Neuron (in vitro differentiated cells): ENCODE measurements at regions not wholly inside any gene's neighbourhood (a gene's known extent, or its start where the extent isn't known, plus 50 kb on each side); places are given as distances from the start of the nearest gene placed in this dataset.

Source experiments
- H2AFZ ChIP-seq: one replicate; pipeline ENCODE4 v1.6.1; 2013; ENCODE audit warnings: low read depth, mild to moderate bottlenecking, inconsistent platforms, low read length, moderate library complexity
- H3K27me3 ChIP-seq: one replicate; pipeline ENCODE4 v1.6.1; 2013; ENCODE audit warnings: low read length; ENCODE audit not compliant: insufficient read depth
- H3K36me3 ChIP-seq: one replicate; pipeline ENCODE4 v1.6.1; 2013; ENCODE audit warnings: low read length; ENCODE audit not compliant: insufficient read depth
- H3K4me1 ChIP-seq: one replicate; pipeline ENCODE4 v1.6.1; 2013; ENCODE audit warnings: low read length; ENCODE audit not compliant: insufficient read depth
- H3K4me3 ChIP-seq: 2 replicates; pipeline ENCODE4 v1.5.1; 2013; ENCODE audit warnings: mild to moderate bottlenecking, low read length, moderate library complexity
- H3K9me3 ChIP-seq: one replicate; pipeline ENCODE4 v1.6.1; 2013; ENCODE audit warnings: low read length

DNA sequence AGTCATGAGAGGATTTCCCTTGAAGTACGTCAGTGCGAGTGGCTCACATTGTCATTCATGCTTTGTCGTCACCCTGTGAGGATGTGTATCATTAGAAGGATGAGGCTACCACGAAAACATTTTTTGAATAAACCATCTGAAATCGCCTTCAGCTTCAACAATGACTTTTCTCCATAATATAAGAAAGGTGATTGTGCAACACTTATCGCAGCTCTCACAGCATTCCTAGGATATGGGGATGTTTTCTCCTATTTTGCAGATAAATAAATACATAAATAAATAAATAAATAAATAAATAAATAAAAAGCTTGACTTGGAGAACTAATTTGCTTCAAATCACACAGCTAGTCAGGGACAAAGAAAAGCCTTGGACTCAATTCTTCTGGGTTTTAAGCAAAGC, 326.5 kb downstream of the FOXA2 start:
- H3K27me3 ChIP-seq = no peaks in the 10 kb centered on the region
- H3K4me1 ChIP-seq = no peaks in the 10 kb centered on the region
- no peak overlapping the region for H2AFZ ChIP-seq
- H3K9me3 ChIP-seq = no peaks in the 10 kb centered on the region
- H3K36me3 ChIP-seq = no peaks in the 10 kb centered on the region
- H3K4me3 ChIP-seq = no peak overlapping the region

DNA sequence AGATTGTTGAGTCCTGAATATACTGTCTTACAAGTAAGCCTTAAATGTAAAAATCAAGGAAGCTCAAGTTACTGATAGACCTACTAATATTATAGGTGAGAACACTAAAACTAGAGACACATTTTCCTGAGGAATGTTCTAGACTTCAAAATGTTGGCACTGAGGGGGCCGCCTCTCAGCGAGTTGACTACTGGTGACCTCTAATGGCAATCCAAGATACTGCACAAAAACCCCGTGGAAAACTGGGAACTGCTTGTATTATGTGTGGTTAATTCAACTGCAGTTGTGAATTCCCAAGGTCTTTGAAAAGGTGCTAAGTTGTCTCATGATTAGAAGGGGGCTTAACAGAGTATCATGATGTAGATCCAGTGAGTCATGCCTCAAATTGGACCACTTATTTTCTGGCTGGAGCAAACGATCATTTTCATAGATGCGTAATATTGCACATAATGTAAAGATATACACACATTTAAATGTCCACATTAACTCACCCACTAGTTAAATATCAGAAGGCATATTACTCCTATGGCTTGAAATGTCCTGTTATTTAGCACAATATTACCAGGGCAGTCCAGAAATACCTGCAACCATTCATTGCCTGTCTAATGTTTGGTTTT, 336.2 kb downstream of the FOXA2 start:
- Histone ChIP-seq H2AFZ (no peak overlapping the region), H3K4me3 (no peak overlapping the region), H3K4me1 (no peaks in the 10 kb centered on the region), H3K36me3 (no peaks in the 10 kb centered on the region), H3K27me3 (no peaks in the 10 kb centered on the region), H3K9me3 (no peaks in the 10 kb centered on the region)

DNA sequence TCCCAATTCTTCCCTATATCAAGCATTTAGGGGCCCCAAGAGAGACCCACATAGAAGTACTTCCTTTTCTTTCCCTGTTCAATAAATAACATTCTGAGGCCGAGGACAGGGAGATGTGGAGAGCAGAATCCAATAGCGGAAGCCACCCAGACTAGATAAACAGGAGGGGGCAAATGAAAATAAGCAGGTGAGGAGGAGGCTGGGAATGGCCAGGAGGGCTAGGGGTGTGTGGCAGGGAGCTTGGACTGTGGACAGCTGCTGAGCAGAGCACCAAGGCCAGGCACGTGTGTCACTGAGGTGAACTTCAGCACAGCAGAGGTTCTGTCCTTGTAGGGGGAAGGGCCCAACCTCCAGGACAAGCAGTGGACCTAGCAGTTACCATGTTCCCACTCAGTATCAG, 339.2 kb downstream of the FOXA2 start:
- Histone ChIP-seq H2AFZ (no peak overlapping the region), H3K4me3 (no peak overlapping the region), H3K4me1 (no peaks in the 10 kb centered on the region), H3K27me3 (no peaks in the 10 kb centered on the region), H3K9me3 (no peaks in the 10 kb centered on the region), H3K36me3 (no peaks in the 10 kb centered on the region)

DNA sequence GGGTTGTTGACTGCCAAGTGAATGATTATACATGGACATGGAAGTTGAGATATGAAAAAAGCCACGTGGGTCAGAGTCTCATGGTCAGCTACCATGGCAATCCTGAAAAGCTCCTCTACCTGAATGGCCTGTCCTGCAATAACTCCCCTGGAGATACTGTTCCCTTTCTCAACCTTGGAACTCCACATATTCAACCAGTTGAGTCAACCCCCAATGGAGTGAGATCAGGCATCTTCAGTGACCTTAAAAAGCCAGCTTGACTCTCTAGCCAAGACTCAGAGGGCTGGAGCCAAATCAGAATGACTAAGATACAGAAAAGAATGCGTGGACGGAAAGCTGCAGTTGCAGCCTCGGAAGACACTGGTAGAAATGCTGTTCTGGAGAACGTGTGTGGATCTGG, 341.3 kb downstream of the FOXA2 start:
- no peaks in the 10 kb centered on the region for H3K27me3 ChIP-seq

DNA sequence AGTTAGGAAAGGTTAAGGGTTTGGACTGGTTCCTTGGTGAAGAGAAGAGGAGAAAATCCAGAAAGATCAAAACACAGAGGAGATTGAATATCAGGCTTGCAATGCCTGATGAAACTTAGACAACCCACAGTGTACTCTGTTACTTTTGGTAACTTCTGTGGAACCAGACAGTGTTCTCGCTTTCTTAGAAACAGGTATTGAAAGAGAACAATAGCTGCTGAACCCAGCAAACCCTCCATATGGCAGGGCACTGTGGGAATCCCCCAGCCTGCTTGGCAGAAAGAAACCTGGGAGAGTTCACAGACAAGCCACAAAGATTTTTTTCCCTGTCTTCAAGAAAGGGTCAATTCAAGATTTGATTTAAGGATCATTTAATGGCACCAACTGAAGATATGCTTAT, 342.8 kb downstream of the FOXA2 start:
- Histone ChIP-seq H3K4me1 (no peaks in the 10 kb centered on the region), H3K9me3 (no peaks in the 10 kb centered on the region), H3K27me3 (no peaks in the 10 kb centered on the region), H3K36me3 (no peaks in the 10 kb centered on the region), H3K4me3 (no peak overlapping the region), H2AFZ (no peak overlapping the region)

More for the DNA sequence above, 341.3 kb downstream of the FOXA2 start:
- Histone ChIP-seq H3K4me3 (no peak overlapping the region), H3K9me3 (no peaks in the 10 kb centered on the region), H3K4me1 (no peaks in the 10 kb centered on the region), H2AFZ (no peak overlapping the region), H3K36me3 (no peaks in the 10 kb centered on the region)

DNA sequence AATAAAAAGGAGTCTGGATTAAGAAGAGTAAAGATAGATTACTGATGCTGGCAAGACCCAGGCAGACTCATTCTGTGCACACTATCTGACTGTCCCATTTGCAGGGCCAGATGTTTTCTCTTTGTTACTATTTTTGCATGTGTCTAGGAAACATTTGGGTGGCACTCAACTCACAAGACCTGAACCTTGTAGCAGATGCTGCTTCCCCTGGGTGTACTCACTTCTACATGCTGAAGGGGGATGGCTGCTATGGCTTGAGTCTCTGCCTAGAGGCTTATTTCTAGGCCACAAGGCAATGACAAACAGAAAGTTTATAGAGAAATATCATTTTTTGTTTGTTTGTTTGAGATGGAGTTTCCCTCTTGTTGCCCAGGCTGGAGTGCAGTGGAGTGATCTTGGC, 351.4 kb downstream of the FOXA2 start:
- Histone ChIP-seq H3K4me1 (no peaks in the 10 kb centered on the region), H3K4me3 (no peak overlapping the region), H3K27me3 (no peaks in the 10 kb centered on the region), H2AFZ (no peak overlapping the region), H3K36me3 (no peaks in the 10 kb centered on the region), H3K9me3 (no peaks in the 10 kb centered on the region)

DNA sequence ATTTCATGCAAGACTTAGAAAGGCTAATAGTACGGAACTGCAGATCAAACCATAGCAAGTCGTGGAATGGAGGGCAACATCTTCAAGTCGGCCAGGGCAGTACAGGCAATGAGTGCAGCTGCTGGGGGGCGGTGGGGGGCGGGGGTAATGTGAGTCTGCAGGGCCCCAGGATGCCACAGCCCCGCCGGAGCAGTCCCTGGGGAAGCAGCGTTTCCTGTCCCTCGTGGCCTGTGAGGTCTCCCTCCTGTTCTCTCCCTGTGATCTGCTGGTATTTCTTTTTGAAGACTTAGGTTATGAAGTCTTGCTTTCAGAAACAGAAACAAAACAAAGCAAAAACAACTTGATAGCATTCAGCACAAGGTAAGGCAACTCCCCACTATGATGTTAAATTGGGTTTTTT, 351.9 kb downstream of the FOXA2 start:
- H3K4me3 ChIP-seq = no peak overlapping the region
- no peaks in the 10 kb centered on the region for H3K9me3 ChIP-seq
- no peak overlapping the region for H2AFZ ChIP-seq
- H3K27me3 ChIP-seq = no peaks in the 10 kb centered on the region
- H3K36me3 ChIP-seq = no peaks in the 10 kb centered on the region
- no peaks in the 10 kb centered on the region for H3K4me1 ChIP-seq

DNA sequence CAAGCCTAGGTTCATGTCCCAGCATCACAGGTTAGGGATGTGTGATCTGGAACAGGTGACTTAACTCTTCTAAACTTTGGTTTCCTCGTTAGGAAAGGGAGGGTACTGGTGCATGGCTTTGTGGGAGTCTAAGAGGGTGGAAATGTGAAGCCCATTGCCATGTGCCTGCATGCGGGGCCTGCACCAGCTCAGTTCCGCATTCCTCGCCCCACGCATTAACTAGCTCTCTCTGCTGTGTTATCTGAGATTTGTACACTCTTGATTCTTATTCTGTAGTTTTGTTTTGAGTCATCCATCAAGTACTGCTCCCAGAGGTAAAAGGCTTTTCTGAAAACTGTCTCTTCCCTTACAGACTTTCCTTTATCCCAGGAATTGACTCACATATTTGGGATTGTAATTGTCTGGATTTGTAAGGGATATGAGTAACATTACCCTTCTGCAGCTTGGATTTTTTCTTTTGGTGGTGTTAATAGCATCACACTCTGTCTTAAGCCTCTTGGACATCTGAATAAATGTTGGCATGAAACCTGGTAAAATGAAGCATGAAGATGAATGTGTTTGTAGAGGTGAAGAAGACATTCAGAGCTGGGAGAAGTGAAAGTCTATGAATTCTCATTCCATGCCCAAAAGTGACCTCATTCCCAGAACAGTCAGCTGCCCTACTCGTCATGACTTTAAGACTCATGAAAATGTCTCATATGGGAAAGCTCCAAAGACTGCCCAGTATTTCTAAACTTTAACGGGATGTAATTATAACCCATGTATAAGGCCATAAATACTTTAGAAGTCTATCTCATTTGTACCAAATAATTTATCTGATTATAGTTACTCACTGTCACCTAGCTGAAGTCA, 357.3 kb downstream of the FOXA2 start:
- H3K4me3 ChIP-seq = no peak overlapping the region
- H3K4me1 ChIP-seq = no peaks in the 10 kb centered on the region
- H2AFZ ChIP-seq = no peak overlapping the region
- no peaks in the 10 kb centered on the region for H3K9me3 ChIP-seq
- H3K27me3 ChIP-seq = no peaks in the 10 kb centered on the region
- H3K36me3 ChIP-seq = no peaks in the 10 kb centered on the region

DNA sequence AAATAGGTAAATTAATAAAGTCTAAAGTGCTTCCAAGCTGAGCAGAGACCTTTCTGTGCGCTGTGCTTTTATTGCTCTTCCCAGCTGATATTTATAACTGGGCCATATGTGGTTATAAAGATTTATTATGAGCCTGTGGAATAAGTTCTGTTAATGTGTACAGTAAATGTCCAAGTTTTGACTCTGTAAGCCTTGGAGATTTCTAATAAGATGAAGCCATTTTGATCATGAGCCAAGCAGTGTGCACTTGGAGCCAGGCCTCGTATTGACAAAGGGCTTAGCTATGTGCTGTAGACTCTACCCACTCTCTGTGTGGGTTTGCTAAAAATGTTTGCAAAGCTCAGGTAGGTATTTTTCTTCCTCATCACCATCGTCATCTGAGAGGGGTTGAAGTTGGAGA, 361.1 kb downstream of the FOXA2 start:
- Histone ChIP-seq H3K36me3 (no peaks in the 10 kb centered on the region), H2AFZ (no peak overlapping the region), H3K4me3 (no peak overlapping the region), H3K27me3 (no peaks in the 10 kb centered on the region), H3K4me1 (no peaks in the 10 kb centered on the region), H3K9me3 (no peaks in the 10 kb centered on the region)

DNA sequence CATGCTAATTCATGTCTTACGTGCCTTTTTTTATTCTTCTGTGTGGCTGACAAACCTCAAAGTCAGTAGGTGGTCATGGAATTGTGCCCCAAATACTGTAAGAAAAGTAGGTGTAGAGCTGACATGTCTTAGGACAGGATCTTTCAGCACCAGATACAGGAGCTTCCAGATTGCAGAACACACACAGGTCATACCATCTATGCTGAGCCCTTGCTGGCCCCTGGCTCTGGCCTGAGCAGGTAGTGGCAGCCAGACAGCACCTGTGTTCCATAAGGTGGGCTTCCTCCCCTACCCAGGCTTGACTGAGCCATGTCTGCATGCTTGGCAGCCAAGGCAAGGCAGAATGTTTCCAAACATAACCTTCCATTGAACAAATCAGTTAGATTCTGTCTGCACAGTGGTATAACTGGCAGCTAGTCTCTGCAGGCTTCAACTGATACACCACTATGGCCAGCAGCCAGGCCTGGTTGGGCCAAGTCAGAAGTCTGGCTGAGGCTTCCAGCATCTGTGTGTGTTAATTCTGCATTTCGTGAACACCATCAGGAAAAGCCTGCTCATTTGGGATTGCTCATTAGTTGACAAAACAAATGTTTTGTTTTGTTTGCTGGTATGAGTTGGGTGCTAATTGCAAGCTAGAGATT, 366.5 kb downstream of the FOXA2 start:
- H3K9me3 ChIP-seq = no peaks in the 10 kb centered on the region
- no peaks in the 10 kb centered on the region for H3K36me3 ChIP-seq
- H3K4me3 ChIP-seq = no peak overlapping the region
- no peaks in the 10 kb centered on the region for H3K4me1 ChIP-seq
- no peaks in the 10 kb centered on the region for H3K27me3 ChIP-seq
- no peak overlapping the region for H2AFZ ChIP-seq

DNA sequence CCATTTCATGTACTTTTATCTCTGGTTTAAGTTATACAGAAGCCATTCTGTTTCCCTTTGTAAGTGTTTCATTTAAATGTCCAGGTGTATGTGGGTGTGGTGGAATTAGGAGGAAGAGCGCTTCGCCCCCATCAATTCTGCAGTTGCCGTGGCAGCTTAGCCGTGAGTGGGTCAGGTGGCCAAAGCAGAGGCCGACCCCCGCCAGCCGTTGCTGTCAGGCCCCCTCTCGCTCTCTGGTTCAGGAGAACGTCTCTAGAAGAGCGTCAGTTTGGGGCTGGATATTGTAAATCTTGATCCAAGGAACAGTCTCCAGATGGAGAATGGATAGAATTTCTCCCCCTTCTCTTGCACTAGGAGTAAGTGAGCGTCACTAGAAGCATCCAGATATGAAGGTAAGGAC, 367.4 kb downstream of the FOXA2 start:
- Histone ChIP-seq H3K4me1 (no peaks in the 10 kb centered on the region), H3K9me3 (no peaks in the 10 kb centered on the region), H3K27me3 (no peaks in the 10 kb centered on the region), H3K36me3 (no peaks in the 10 kb centered on the region), H3K4me3 (no peak overlapping the region), H2AFZ (no peak overlapping the region)

DNA sequence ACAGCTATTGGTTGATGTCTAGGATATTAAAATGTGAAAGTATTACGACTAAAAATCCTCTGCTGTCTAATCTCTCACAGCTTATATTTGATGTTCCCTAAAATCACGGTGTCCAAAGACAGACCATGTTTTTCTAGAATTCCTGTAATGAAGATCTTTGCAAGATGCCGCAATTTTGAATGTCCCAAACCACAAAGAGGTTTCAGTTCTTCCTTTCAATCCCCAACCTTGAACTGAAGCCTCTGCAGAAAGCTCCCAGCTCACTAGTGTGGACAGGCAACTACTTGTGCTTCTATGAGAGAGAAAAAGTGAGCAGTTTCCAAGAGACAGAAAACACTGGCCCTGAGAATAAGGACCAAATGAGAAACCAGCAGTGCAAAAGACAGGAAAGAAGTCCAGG, 370.1 kb downstream of the FOXA2 start:
- Histone ChIP-seq H3K9me3 (no peaks in the 10 kb centered on the region), H2AFZ (no peak overlapping the region), H3K36me3 (no peaks in the 10 kb centered on the region), H3K4me1 (no peaks in the 10 kb centered on the region), H3K27me3 (peaks cover 2% of the 10 kb centered on the region), H3K4me3 (no peak overlapping the region)

DNA sequence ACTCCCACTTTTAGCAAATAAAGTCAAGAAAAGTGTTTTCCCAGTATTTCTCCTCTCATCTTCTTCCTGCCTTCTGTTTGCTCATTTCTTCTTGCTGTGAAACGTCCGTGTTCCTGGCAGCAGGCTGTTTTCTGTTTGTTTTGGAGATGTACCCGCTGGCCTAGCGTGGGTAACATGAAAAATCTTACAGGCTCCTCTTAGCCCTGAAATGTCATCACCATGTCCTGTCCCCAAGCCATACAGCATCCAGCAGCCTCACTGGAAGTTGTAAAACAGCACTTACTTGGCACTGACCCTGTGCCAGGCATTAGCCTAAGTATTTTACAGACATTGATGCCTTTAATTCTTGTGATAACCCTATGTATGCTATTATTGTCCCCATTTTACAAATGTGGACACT, 371.1 kb downstream of the FOXA2 start:
- Histone ChIP-seq H3K4me1 (no peaks in the 10 kb centered on the region), H3K4me3 (no peak overlapping the region), H3K9me3 (no peaks in the 10 kb centered on the region), H3K27me3 (peaks cover 2% of the 10 kb centered on the region), H3K36me3 (no peaks in the 10 kb centered on the region), H2AFZ (no peak overlapping the region)
